ENCODE measurements at regions not wholly inside any gene's neighbourhood (a gene's known extent, or its start where the extent isn't known, plus 50 kb on each side); places are given as distances from the start of the nearest gene placed in this dataset.
"Not testable (repeated sequence)": the region's sequence is repeated elsewhere in the genome, so short reads cannot be mapped to it uniquely, and the experiment has no call there.

- TF ChIP-seq CTCF (IDR thresholded peaks at IDR 0.05; ENCODE audit: low read length); EZH2 (IDR thresholded peaks at IDR 0.05; ENCODE audit: borderline replicate concordance, low read length): not testable (repeated sequence)
Measured at GRCh38 chr2:87559001-87559400, 188.9 kb upstream of the PLGLB2 start.
